Left ventricle myocardium inferior (tissue), 1 donor: ENCODE measurements at regions not wholly inside any gene's neighbourhood (a gene's known extent, or its start where the extent isn't known, plus 50 kb on each side); places are given as distances from the start of the nearest gene placed in this dataset.

Source experiments
- DNase-seq: peaks from one replicate; pipeline ENCODE4 v3.0.0-alpha.2; 2020
- H3K27ac ChIP-seq: fragments of 200-600 bp; replicated peaks from 2 replicates; pipeline ENCODE4 v1.8.0; 2021
- H3K27me3 ChIP-seq: fragments of 200-600 bp; 2 replicates; pipeline ENCODE4 v1.8.0; 2021; ENCODE audit warnings: low read depth
- H3K36me3 ChIP-seq: fragments of 200-600 bp; 2 replicates; pipeline ENCODE4 v1.8.0; 2021
- H3K4me1 ChIP-seq: fragments of 200-600 bp; 2 replicates; pipeline ENCODE4 v1.8.0; 2021
- H3K4me3 ChIP-seq: fragments of 200-600 bp; 2 replicates; pipeline ENCODE4 v1.8.0; 2021; ENCODE audit warnings: mild to moderate bottlenecking, moderate library complexity
- H3K9me3 ChIP-seq: fragments of 200-600 bp; replicated peaks from 2 replicates; pipeline ENCODE4 v1.8.0; 2021
- intact Hi-C: fragments of 100-400 bp; cut with micrococcal nuclease; formaldehyde crosslinking; loops from one replicate; pipeline ENCODE4 v1.11.0; 2022
- TF ChIP-seq, protein P1 (sequence below): fragments of 200-600 bp; IDR thresholded peaks from 2 replicates; pipeline ENCODE4 v1.8.0; 2021; ENCODE audit warnings: antibody characterized with exemption, mild to moderate bottlenecking, borderline replicate concordance
- donor health status: DM: no; HTN: yes; CAD: no; lungs with severe emphysema.

DNA sequence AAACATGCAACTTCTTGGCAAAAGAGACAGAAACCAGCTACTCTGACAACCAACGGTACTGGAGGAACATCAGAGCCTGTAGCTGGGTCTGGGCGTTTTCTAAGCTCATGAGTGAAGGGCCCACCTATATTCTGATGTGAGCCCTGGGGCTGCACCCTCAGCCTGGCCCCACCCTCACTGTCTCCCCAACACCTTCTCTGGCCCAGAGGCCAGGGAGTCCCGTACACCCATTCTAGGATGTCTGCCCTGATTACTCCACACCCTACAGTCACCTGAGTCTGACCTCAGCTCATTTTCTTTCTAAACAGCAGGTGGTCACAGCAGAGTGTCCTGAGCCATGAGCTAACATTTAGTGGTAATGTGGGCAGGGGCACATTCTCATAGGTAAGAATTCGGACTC is 439.2 kb downstream of the MATN1 start:
- Histone ChIP-seq H3K4me1 (no peaks in the 10 kb centered on the region), H3K27ac (no peak overlapping the region), H3K4me3 (no peak overlapping the region), H3K9me3 (no peaks in the 10 kb centered on the region), H3K36me3 (no peaks in the 10 kb centered on the region), H3K27me3 (peaks cover 19% of the 10 kb centered on the region)
- TF ChIP-seq, protein P1, sequence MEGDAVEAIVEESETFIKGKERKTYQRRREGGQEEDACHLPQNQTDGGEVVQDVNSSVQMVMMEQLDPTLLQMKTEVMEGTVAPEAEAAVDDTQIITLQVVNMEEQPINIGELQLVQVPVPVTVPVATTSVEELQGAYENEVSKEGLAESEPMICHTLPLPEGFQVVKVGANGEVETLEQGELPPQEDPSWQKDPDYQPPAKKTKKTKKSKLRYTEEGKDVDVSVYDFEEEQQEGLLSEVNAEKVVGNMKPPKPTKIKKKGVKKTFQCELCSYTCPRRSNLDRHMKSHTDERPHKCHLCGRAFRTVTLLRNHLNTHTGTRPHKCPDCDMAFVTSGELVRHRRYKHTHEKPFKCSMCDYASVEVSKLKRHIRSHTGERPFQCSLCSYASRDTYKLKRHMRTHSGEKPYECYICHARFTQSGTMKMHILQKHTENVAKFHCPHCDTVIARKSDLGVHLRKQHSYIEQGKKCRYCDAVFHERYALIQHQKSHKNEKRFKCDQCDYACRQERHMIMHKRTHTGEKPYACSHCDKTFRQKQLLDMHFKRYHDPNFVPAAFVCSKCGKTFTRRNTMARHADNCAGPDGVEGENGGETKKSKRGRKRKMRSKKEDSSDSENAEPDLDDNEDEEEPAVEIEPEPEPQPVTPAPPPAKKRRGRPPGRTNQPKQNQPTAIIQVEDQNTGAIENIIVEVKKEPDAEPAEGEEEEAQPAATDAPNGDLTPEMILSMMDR, result no peak
- intact Hi-C loops, result no loop called here
- no peak for DNase-seq

DNA sequence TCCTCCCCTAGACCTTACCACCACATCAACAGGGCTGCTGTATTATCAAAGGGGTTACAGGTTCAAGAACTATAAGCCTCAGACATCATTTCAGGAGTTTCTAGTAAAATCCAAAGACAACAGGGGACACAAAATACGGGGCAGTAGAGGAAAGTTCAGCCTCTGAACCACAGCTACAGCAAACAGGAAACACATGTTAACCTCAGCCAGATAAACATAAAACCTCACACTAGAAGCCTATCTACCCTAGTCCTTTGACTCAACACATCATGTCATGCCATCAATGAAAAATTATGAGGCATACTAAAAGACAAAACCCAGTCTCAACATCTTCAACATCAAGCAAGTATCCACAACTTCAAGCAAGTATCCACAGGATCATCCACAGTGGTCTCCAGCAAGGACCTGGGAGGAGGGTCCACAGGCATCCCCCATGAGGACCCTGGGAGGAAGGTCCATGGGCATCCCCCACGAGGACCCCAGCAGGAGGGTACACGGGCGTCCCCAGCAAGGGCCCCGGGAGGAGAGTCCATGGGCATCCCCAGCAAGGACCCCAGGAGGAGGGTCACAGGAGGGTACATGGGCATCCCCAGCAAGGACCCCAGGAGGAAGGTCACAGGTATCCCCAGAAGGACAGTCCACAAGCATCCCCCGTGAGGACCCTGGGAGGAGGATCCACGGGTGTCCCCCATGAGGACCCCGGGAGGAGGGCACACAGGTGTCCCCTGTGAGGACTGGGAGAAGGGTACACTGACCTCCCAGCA is 440.0 kb downstream of the MATN1 start:
- DNase-seq, result no peak
- H3K9me3 ChIP-seq, result no peaks in the 10 kb centered on the region
- no peaks in the 10 kb centered on the region for H3K4me1 ChIP-seq
- H3K27ac ChIP-seq, result no peak overlapping the region
- peaks cover 19% of the 10 kb centered on the region for H3K27me3 ChIP-seq
- intact Hi-C loops, result no loop called here
- H3K4me3 ChIP-seq, result no peak overlapping the region
- no peaks in the 10 kb centered on the region for H3K36me3 ChIP-seq
- TF ChIP-seq, protein P1, result no peak

DNA sequence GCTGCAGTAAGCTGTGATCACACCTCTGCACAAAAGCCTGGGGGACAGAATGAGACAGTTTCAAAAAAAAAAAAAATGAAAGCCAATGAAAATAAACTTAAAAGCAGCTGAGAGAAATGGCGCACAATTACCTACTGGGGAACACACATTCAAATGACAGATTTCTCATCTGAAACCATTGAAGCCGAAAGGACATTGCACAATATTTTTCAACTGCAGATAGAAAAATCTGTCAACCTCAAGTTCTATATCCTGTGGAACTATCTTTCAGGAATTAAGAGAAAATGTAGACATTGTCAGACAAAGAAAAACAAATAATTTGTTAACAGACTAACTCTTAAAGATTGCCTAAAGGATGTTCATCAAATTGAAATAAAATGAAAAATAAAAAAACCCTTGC is 442.8 kb downstream of the MATN1 start:
- Histone ChIP-seq H3K4me3 (no peak overlapping the region), H3K27me3 (peaks cover 32% of the 10 kb centered on the region), H3K27ac (no peak overlapping the region), H3K36me3 (no peaks in the 10 kb centered on the region), H3K9me3 (no peaks in the 10 kb centered on the region), H3K4me1 (no peaks in the 10 kb centered on the region)
- DNase-seq, result no peak
- intact Hi-C loops, result no loop called here
- TF ChIP-seq, protein P1, result no peak

DNA sequence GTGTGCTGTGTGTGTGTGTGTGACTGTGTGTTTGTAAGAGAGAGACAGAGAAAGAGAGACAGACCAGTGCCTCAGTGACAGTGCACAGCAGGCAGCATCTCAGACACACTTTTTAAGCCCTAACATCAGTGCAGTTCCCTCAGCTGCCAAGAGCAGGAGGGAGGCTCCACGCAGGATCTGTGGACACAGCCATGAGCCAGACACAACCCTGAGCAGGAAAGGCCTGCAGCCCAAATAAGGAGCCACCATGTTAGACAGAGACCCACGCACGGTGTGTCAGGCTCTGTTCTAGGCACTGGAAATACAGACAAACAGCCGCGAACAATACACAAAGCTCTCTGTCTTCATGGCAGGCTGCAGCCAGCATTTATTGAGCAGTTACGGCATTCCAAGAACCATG is 445.5 kb downstream of the MATN1 start:
- Histone ChIP-seq H3K9me3 (no peaks in the 10 kb centered on the region), H3K27ac (no peak overlapping the region)

DNA sequence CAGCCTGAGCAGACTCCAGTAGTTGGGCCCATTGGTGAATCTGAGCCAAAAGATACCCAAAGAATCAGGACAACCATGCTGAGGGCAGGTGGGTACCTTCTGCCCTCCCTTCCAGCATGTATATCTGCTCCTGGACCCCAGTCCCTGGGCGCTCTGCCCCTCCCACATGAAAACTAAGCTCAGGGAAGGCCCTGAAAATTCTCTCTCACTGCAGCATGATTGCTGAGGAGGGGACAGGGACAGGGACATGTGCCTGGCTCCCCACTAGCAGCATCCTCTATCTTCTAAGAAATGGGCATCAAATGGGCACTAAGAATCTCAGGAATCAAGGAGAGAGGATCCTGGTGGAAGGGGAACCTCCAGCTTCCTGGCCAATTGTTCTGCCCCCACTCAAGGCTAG is 446.0 kb downstream of the MATN1 start:
- Histone ChIP-seq H3K4me3 (no peak overlapping the region), H3K27ac (no peak overlapping the region), H3K36me3 (no peaks in the 10 kb centered on the region), H3K9me3 (no peaks in the 10 kb centered on the region), H3K4me1 (no peaks in the 10 kb centered on the region), H3K27me3 (peaks cover 62% of the 10 kb centered on the region)
- intact Hi-C loops, result no loop called here
- TF ChIP-seq, protein P1, result no peak
- no peak for DNase-seq

More for the DNA sequence above, 445.5 kb downstream of the MATN1 start:
- Histone ChIP-seq H3K36me3 (no peaks in the 10 kb centered on the region), H3K4me3 (no peak overlapping the region), H3K4me1 (no peaks in the 10 kb centered on the region), H3K27me3 (peaks cover 57% of the 10 kb centered on the region)
- intact Hi-C loops, result no loop called here
- TF ChIP-seq, protein P1, result no peak
- DNase-seq, result no peak
